Transverse colon (tissue), 4 donors: ENCODE measurements at regions not wholly inside any gene's neighbourhood (a gene's known extent, or its start where the extent isn't known, plus 50 kb on each side); places are given as distances from the start of the nearest gene placed in this dataset.

ENCODE experiments used
- EP300 ChIP-seq: sonication (generic); formaldehyde crosslinking; IDR thresholded peaks from one replicate; pipeline ENCODE4 v1.6.1; 2017; ENCODE audit warnings: antibody characterized with exemption, low read depth
- POLR2A ChIP-seq: fragments of 450-650 bp; IDR thresholded peaks from one replicate; pipeline ENCODE4 v1.6.1; 2016; ENCODE audit warnings: antibody characterized with exemption, mild to moderate bottlenecking, moderate library complexity
- POLR2AphosphoS5 ChIP-seq, 3 donors: sonication (generic); formaldehyde crosslinking; IDR thresholded peaks; one replicate each; pipeline ENCODE4 v1.6.1; 2016; ENCODE audit warnings: antibody characterized with exemption in 3 of 3
- TF ChIP-seq, protein P1 (sequence below), 5 experiments: fragments of 200-600 bp in 3 of 5; fragments of 450-650 bp in 2 of 5; sonication (generic) in 3 of 5; IDR thresholded peaks; 1 replicate in 2 of 5; 2 replicates in 3 of 5; pipeline ENCODE4 v1.5.1; 2016 to 2017; ENCODE audit warnings: antibody characterized with exemption in 5 of 5, inconsistent platforms in 3 of 5, mild to moderate bottlenecking in 2 of 5, moderate library complexity in 1 of 5

DNA sequence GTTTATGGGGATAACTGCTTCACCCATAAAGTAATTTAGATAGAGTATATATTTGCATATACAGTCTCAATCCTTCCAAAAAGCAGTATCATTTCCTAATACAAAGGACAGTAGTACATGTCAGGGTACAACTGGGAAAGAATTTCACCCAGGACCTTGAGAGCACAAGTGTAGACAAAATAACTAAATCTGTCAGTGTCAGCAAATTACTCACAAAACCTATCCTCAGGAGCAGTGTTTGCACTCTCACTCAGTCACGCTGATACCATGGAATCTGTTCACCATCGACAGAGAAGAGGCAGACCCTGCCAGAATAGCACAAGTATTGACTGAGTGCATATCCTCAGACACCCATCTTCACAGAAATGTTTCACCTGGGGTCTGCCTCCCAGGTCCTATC lies 554.7 kb upstream of the PHF14 start:
- no peak for TF ChIP-seq EP300
- no peak for TF ChIP-seq POLR2AphosphoS5 (IDR thresholded peaks at IDR 0.05)
- TF ChIP-seq, protein P1, sequence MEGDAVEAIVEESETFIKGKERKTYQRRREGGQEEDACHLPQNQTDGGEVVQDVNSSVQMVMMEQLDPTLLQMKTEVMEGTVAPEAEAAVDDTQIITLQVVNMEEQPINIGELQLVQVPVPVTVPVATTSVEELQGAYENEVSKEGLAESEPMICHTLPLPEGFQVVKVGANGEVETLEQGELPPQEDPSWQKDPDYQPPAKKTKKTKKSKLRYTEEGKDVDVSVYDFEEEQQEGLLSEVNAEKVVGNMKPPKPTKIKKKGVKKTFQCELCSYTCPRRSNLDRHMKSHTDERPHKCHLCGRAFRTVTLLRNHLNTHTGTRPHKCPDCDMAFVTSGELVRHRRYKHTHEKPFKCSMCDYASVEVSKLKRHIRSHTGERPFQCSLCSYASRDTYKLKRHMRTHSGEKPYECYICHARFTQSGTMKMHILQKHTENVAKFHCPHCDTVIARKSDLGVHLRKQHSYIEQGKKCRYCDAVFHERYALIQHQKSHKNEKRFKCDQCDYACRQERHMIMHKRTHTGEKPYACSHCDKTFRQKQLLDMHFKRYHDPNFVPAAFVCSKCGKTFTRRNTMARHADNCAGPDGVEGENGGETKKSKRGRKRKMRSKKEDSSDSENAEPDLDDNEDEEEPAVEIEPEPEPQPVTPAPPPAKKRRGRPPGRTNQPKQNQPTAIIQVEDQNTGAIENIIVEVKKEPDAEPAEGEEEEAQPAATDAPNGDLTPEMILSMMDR (IDR thresholded peaks at IDR 0.05) = no peak
- no peak for TF ChIP-seq POLR2A
